Sigmoid colon (tissue), 6 donors: ENCODE measurements at regions not wholly inside any gene's neighbourhood (a gene's known extent, or its start where the extent isn't known, plus 50 kb on each side); places are given as distances from the start of the nearest gene placed in this dataset.

Source experiments
- DNase-seq: peaks from one replicate; pipeline ENCODE4 v3.0.0-alpha.2; 2019
- H3K27ac ChIP-seq, 4 donors: fragments of 200-600 bp; sonication (generic); one replicate each; pipeline ENCODE4 v1.5.1; 2016 to 2019; ENCODE audit warnings: mild to moderate bottlenecking in 1 of 4
- H3K27me3 ChIP-seq, 3 donors: fragments of 200-600 bp; sonication (generic); one replicate each; pipeline ENCODE4 v1.5.1; 2019; ENCODE audit warnings: mild to moderate bottlenecking in 1 of 3
- H3K36me3 ChIP-seq, 4 donors: fragments of 200-600 bp; sonication (generic); one replicate each; pipeline ENCODE4 v1.5.1; 2016 to 2019
- H3K4me1 ChIP-seq, 4 donors: fragments of 200-600 bp; sonication (generic); one replicate each; pipeline ENCODE4 v1.5.1; 2017 to 2019
- H3K4me3 ChIP-seq, 4 donors: fragments of 200-600 bp; sonication (generic); one replicate each; pipeline ENCODE4 v1.5.1; 2017 to 2019; ENCODE audit warnings: mild to moderate bottlenecking in 2 of 4, moderate library complexity in 1 of 4
- H3K9me3 ChIP-seq, 4 donors: fragments of 200-600 bp in 3 of 4; sonication (generic) in 3 of 4; one replicate each; pipeline versions ENCODE4 v1.5.1 to v1.6.1; 2013 to 2019
- CTCF ChIP-seq, 4 experiments: fragments of 450-650 bp in 3 of 4; fragments of 200-600 bp in 1 of 4; IDR thresholded peaks; one replicate each; pipeline ENCODE4 v1.5.1; 2016 to 2019; ENCODE audit warnings: antibody characterized with exemption in 4 of 4, mild to moderate bottlenecking in 3 of 4, moderate library complexity in 2 of 4
- EP300 ChIP-seq, 4 donors: sonication (generic); formaldehyde crosslinking; IDR thresholded peaks; one replicate each; pipeline ENCODE4 v1.6.1; 2017; ENCODE audit warnings: antibody characterized with exemption in 4 of 4
- POLR2A ChIP-seq, 2 donors: fragments of 450-650 bp; IDR thresholded peaks; one replicate each; pipeline ENCODE4 v1.6.1; 2016; ENCODE audit warnings: antibody characterized with exemption in 2 of 2, mild to moderate bottlenecking in 2 of 2, moderate library complexity in 2 of 2
- POLR2AphosphoS5 ChIP-seq, 4 donors: sonication (generic); formaldehyde crosslinking; IDR thresholded peaks; one replicate each; pipeline ENCODE4 v1.6.1; 2017; ENCODE audit warnings: antibody characterized with exemption in 4 of 4
- WGBS, 2 donors: extraction: QIAGEN DNeasy Blood & Tissue Kit; methylation state at CpG; one replicate each; pipeline ENCODE4 v1.1.7; 2013; 5-methylcytosine and 5-hydroxymethylcytosine counted together
- intact Hi-C: fragments of 100-400 bp; cut with DNase I; formaldehyde crosslinking; loops from one replicate; pipeline ENCODE4 v1.15.1; 2023
- donor health status: healthy with polysubstance abuse.
- donor health status: healthy.

GRCh38 chr14:26987744-26988363, 390.0 kb upstream of the NOVA1 start:
- TF ChIP-seq POLR2AphosphoS5 (IDR thresholded peaks at IDR 0.05) (no peak), POLR2A (IDR thresholded peaks at IDR 0.05) (no peak), EP300 (IDR thresholded peaks at IDR 0.05) (no peak), CTCF (IDR thresholded peaks at IDR 0.05) (no peak)
- intact Hi-C loops: loop anchor here (10.0 kb wide), 1 partner anchor 733 kb away; no protein-coding TSS in a partner anchor
- Histone ChIP-seq H3K36me3 (no peaks in the 10 kb centered on the region), H3K4me1 (no peaks in the 10 kb centered on the region), H3K9me3 (no peaks in the 10 kb centered on the region), H3K27ac (no peak overlapping the region), H3K27me3 (no peaks in the 10 kb centered on the region), H3K4me3 (no peak overlapping the region)
- no peak for DNase-seq
- WGBS, 2 donors: 80 to 90% methylated on average over 7 of the region's 7 CpGs

- peaks cover 0 to 4% (median 0%) of the 10 kb centered on the region in 4 donors for H3K4me1 ChIP-seq
- no peak for DNase-seq
- no peaks in the 10 kb centered on the region for H3K36me3 ChIP-seq
- TF ChIP-seq POLR2A (IDR thresholded peaks at IDR 0.05): no peak
- TF ChIP-seq CTCF (IDR thresholded peaks at IDR 0.05): no peak
- no peak for TF ChIP-seq EP300 (IDR thresholded peaks at IDR 0.05)
- TF ChIP-seq POLR2AphosphoS5 (IDR thresholded peaks at IDR 0.05): no peak
- no peak overlapping the region for H3K27ac ChIP-seq
- no peaks in the 10 kb centered on the region for H3K9me3 ChIP-seq
- intact Hi-C loops: no loop called here
- no peak overlapping the region for H3K4me3 ChIP-seq
- H3K27me3 ChIP-seq: no peaks in the 10 kb centered on the region
These were observed 393.1 kb upstream of the NOVA1 start for GRCh38 chr14:26990946-26991345.

GRCh38 chr14:26992403-26993115, 394.7 kb upstream of the NOVA1 start:
- Histone ChIP-seq H3K9me3 (no peaks in the 10 kb centered on the region), H3K27me3 (no peaks in the 10 kb centered on the region), H3K4me1 (peaks cover 0 to 5% (median 0%) of the 10 kb centered on the region in 4 donors), H3K27ac (no peak overlapping the region), H3K4me3 (no peak overlapping the region), H3K36me3 (no peaks in the 10 kb centered on the region)
- 9 to 54% methylated on average over 3 of the region's 3 CpGs for WGBS, 2 donors
- no peak for DNase-seq
- TF ChIP-seq CTCF (IDR thresholded peaks at IDR 0.05) (no peak), POLR2A (IDR thresholded peaks at IDR 0.05) (no peak)
- intact Hi-C loops: no loop called here

GRCh38 chr14:26993556-26993955, 395.7 kb upstream of the NOVA1 start:
- intact Hi-C loops: no loop called here
- no peak overlapping the region for H3K27ac ChIP-seq
- no peaks in the 10 kb centered on the region for H3K9me3 ChIP-seq
- H3K27me3 ChIP-seq: no peaks in the 10 kb centered on the region
- no peaks in the 10 kb centered on the region for H3K36me3 ChIP-seq
- WGBS, 2 donors: 31 to 53% methylated on average over 2 of the region's 2 CpGs
- no peak overlapping the region for H3K4me3 ChIP-seq
- no peak for DNase-seq
- H3K4me1 ChIP-seq: peaks cover 0 to 5% (median 0%) of the 10 kb centered on the region in 4 donors
- TF ChIP-seq CTCF (IDR thresholded peaks at IDR 0.05) (no peak), POLR2A (IDR thresholded peaks at IDR 0.05) (no peak), POLR2AphosphoS5 (IDR thresholded peaks at IDR 0.05) (no peak), EP300 (IDR thresholded peaks at IDR 0.05) (no peak)
